ENCODE measurements at regions not wholly inside any gene's neighbourhood (a gene's known extent, or its start where the extent isn't known, plus 50 kb on each side); places are given as distances from the start of the nearest gene placed in this dataset.

- TF ChIP-seq CTCF (IDR thresholded peaks at IDR 0.05; ENCODE audit: insufficient read depth, missing control alignments) = no peak
- FAIRE-seq (no peak), DNase-seq (ENCODE audit: insufficient read length, low spot score) (no peak)
These were observed 470.5 kb downstream of the BCOR start for GRCh38 chrX:39627257-39627656.

DNA sequence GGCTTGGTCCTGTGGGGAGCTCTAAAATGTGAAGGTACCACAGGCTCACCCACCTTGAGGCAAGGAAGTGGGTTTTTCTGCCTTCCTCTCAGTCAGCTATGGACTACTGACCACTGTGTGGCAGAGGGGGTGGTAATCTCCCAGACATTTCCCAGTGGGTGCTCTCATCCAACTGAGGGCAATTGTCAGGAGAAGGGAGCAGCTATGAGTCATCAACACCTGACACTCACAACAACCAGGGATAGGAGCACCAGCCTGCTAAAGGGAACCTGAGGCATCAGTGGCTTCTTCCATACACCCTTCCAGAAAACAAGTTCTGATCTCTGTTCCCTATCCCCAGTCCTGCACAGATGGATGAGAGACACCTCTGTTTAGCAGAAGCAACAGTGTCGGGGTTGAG lies 468.8 kb downstream of the BCOR start:
- FAIRE-seq (no peak), DNase-seq (ENCODE audit: insufficient read length, low spot score) (no peak)
- TF ChIP-seq CTCF (IDR thresholded peaks at IDR 0.05; ENCODE audit: insufficient read depth, missing control alignments) = no peak

- no peak for TF ChIP-seq CTCF (IDR thresholded peaks at IDR 0.05; ENCODE audit: insufficient read depth, missing control alignments)
These were observed 467.4 kb downstream of the BCOR start for GRCh38 chrX:39630344-39630743.

DNA sequence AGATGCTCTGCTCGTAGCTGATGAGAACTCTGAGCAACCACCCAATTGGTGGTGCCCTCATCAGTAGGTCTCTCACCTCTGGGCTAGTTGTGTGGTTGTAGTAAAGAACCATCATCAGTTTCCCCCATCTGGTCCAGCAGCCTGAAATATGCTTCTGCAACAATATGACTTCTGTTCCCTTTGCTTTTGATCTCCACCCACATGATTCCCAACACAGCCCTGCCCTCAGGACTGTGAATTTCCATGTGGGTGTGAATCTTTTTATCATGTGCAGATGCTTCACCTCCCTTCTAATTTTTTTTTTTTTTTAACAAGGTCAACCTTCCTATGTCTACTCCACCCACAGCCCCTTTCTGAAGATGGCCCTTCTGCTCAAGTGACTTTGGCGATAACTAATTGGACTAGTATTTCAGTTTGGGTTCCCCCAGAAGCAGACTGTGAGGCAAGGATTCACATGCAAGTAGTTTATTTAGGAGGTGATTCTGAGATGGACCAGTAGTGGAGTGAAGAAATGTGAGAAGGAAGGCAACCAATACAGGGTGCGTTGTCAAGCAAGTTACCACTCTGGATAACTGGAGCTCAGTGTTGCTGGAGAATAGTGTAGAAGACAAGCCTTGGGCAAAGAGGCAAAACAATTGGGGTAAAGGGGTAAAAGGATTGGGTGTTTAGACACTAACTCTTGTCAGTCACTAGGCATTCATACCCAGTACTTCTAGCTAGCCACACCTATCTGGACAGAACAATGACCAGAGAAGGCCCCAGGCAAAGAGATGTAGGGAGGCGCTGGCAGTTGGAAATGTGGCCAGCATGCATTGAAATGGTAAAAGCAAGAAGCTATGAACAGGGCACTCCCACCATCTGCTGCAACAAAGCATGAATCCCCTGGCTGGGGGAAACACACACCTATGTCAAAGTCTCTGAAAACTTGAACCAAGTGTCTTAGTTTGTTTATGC lies 466.2 kb downstream of the BCOR start:
- TF ChIP-seq CTCF (IDR thresholded peaks at IDR 0.05; ENCODE audit: insufficient read depth, missing control alignments) = no peak
- DNase-seq (ENCODE audit: insufficient read length, low spot score) (no peak), FAIRE-seq (no peak)

More at GRCh38 chrX:39630344-39630743, 467.4 kb downstream of the BCOR start:
- DNase-seq (ENCODE audit: insufficient read length, low spot score) = no peak
- FAIRE-seq = no peak

GRCh38 chrX:39633293-39633692 lies 464.5 kb downstream of the BCOR start:
- DNase-seq (ENCODE audit: insufficient read length, low spot score) (no peak), FAIRE-seq (no peak)
- no peak for TF ChIP-seq CTCF (IDR thresholded peaks at IDR 0.05; ENCODE audit: insufficient read depth, missing control alignments)

DNA sequence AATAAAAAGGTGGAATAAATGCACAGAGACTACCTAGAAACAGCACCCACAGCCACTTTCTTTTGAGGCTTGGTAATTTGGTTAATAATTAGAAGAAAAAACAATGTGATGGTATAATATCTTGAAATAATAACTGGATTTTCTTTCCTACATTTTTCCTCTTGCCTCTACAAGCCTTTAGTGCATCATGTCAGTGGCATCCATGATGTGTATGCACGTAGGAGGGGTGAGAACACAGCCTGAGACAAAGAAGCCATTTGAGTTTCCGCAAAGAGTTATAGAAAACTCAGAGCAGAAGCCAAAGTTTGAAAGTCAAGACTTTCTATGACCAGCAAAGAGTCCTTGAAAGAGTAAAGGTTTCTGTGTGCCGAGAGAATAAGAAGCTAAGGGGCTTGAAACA lies 461.3 kb downstream of the BCOR start:
- no peak for DNase-seq (ENCODE audit: insufficient read length, low spot score)
- FAIRE-seq = no peak

More for the DNA sequence above, 461.3 kb downstream of the BCOR start:
- no peak for TF ChIP-seq CTCF (IDR thresholded peaks at IDR 0.05; ENCODE audit: insufficient read depth, missing control alignments)
